Ishikawa (cell line): ENCODE measurements at regions not wholly inside any gene's neighbourhood (a gene's known extent, or its start where the extent isn't known, plus 50 kb on each side); places are given as distances from the start of the nearest gene placed in this dataset.
A peak's percentile ranks its signal among the peaks of the same experiment; 100 is the strongest.

Experiments
- CEBPB ChIP-seq: IDR thresholded peaks from 2 replicates; pipeline ENCODE4 v1.6.1; 2012
- CREB1 ChIP-seq: IDR thresholded peaks from 2 replicates; pipeline ENCODE4 v1.6.1; 2012; ENCODE audit warnings: low read depth
- EGR1 ChIP-seq: IDR thresholded peaks from 2 replicates; pipeline ENCODE4 v1.6.1; 2012
- EP300 ChIP-seq: IDR thresholded peaks from 2 replicates; pipeline ENCODE4 v1.6.1; 2012; ENCODE audit warnings: borderline replicate concordance
- FOXM1 ChIP-seq: IDR thresholded peaks from 2 replicates; pipeline ENCODE4 v1.6.1; 2012; ENCODE audit warnings: low read depth, borderline replicate concordance
- MAX ChIP-seq: IDR thresholded peaks from 2 replicates; pipeline ENCODE4 v1.6.1; 2012
- NFIC ChIP-seq: IDR thresholded peaks from 2 replicates; pipeline ENCODE4 v1.6.1; 2012
- RAD21 ChIP-seq: IDR thresholded peaks from 2 replicates; pipeline ENCODE4 v1.6.1; 2012; ENCODE audit warnings: low read depth
- REST ChIP-seq: IDR thresholded peaks from 2 replicates; pipeline ENCODE4 v1.6.1; 2012; ENCODE audit warnings: low read depth, mild to moderate bottlenecking
- TAF1 ChIP-seq: IDR thresholded peaks from 2 replicates; pipeline ENCODE4 v1.6.1; 2012; ENCODE audit warnings: low read depth, mild to moderate bottlenecking
- TCF12 ChIP-seq: IDR thresholded peaks from 2 replicates; pipeline ENCODE4 v1.6.1; 2012; ENCODE audit warnings: low read depth
- TEAD4 ChIP-seq: IDR thresholded peaks from 2 replicates; pipeline ENCODE4 v1.6.1; 2012
- USF1 ChIP-seq: IDR thresholded peaks from 2 replicates; pipeline ENCODE4 v1.6.1; 2012
- YY1 ChIP-seq: IDR thresholded peaks from 2 replicates; pipeline ENCODE4 v1.6.1; 2012; ENCODE audit warnings: low read depth
- ZBTB7A ChIP-seq: IDR thresholded peaks from 2 replicates; pipeline ENCODE4 v1.6.1; 2012; ENCODE audit warnings: low read depth

- TF ChIP-seq ZBTB7A (no peak), YY1 (no peak), NFIC (no peak), REST (no peak), EGR1 (no peak), TEAD4 (no peak), CEBPB (no peak), TAF1 (no peak), EP300 (no peak), FOXM1 (no peak), TCF12 (no peak), MAX (no peak), RAD21 (no peak), CREB1 (no peak), USF1 (no peak)
Observed at GRCh38 chr5:120805131-120805530, 341.0 kb downstream of the PRR16 start.

- no peak for TF ChIP-seq EGR1
- peak; percentile 46; the same call in 1 of the 2 replicates for TF ChIP-seq CEBPB
Observed at GRCh38 chr5:120806202-120806601, 342.1 kb downstream of the PRR16 start.

- TF ChIP-seq CEBPB, result no peak
- TF ChIP-seq TEAD4, result no peak
- TF ChIP-seq TAF1, result no peak
- no peak for TF ChIP-seq REST
- no peak for TF ChIP-seq EP300
- no peak for TF ChIP-seq EGR1
- TF ChIP-seq MAX, result no peak
Observed at GRCh38 chr5:120808135-120808534, 344.0 kb downstream of the PRR16 start.

- TF ChIP-seq TAF1, result no peak
- no peak for TF ChIP-seq EGR1
- no peak for TF ChIP-seq MAX
- no peak for TF ChIP-seq TEAD4
- no peak for TF ChIP-seq CEBPB
- TF ChIP-seq ZBTB7A, result no peak
- TF ChIP-seq USF1, result no peak
- TF ChIP-seq NFIC, result no peak
- TF ChIP-seq YY1, result no peak
- no peak for TF ChIP-seq FOXM1
- no peak for TF ChIP-seq REST
- no peak for TF ChIP-seq TCF12
- no peak for TF ChIP-seq EP300
- no peak for TF ChIP-seq RAD21
- TF ChIP-seq CREB1, result no peak
Observed at GRCh38 chr5:120808606-120809005, 344.5 kb downstream of the PRR16 start.

- TF ChIP-seq USF1 (no peak), EGR1 (no peak), CEBPB (no peak), REST (no peak), YY1 (no peak), MAX (no peak), CREB1 (no peak), RAD21 (no peak), ZBTB7A (no peak), NFIC (no peak), FOXM1 (no peak), TAF1 (no peak)
Observed at GRCh38 chr5:120813551-120813950, 349.5 kb downstream of the PRR16 start.
